ENCODE measurements at regions not wholly inside any gene's neighbourhood (a gene's known extent, or its start where the extent isn't known, plus 50 kb on each side); places are given as distances from the start of the nearest gene placed in this dataset.

DNA sequence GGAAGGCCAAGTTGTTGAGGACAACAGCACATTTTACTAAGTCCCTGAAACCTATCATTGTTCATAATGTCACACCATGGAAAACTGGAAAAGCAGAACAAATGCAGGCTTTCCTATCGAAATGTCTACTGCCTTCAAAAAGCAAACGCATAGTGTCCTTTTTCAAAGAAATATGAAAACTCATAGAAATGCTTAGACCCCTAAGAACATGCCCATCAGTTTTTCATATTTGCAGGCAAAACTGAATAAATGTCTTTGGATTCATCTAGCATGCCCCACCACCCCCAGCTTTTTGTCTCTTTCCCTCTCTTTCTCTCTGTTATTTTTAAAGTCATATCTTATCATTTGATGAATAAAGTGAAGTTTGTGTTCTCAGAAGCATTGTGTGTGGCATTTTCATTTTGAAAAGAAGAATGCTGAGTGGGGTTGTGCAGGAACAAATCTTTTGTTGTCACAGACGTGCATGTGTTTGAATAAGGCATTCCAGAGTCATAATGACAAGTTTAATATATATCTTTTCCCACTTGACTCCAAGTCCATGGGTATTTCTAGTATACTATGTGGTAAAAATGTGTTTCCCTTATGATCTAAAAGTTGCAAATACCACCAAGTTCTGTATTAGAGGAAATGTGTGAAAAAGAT, 2180.0 kb upstream of the PIK3C3 start:
- no peak for DNase-seq (ENCODE audit: low read depth, low spot score)

GRCh38 chr18:39773646-39774045, 2181.4 kb upstream of the PIK3C3 start:
- DNase-seq (ENCODE audit: low read depth, low spot score) = no peak

GRCh38 chr18:39772155-39772919, 2182.7 kb upstream of the PIK3C3 start:
- no peak for DNase-seq (ENCODE audit: low read depth, low spot score)

GRCh38 chr18:39770399-39770798, 2184.6 kb upstream of the PIK3C3 start:
- no peak for DNase-seq (ENCODE audit: low read depth, low spot score)

GRCh38 chr18:39764873-39765272, 2190.2 kb upstream of the PIK3C3 start:
- no peak for DNase-seq (ENCODE audit: low read depth, low spot score)

- no peak for DNase-seq (ENCODE audit: low read depth, low spot score)
Observed at GRCh38 chr18:39761273-39761672, 2193.8 kb upstream of the PIK3C3 start.

- no peak for DNase-seq (ENCODE audit: low read depth, low spot score)
Observed at GRCh38 chr18:39759926-39760325, 2194.3 kb upstream of the CELF4 start.

DNA sequence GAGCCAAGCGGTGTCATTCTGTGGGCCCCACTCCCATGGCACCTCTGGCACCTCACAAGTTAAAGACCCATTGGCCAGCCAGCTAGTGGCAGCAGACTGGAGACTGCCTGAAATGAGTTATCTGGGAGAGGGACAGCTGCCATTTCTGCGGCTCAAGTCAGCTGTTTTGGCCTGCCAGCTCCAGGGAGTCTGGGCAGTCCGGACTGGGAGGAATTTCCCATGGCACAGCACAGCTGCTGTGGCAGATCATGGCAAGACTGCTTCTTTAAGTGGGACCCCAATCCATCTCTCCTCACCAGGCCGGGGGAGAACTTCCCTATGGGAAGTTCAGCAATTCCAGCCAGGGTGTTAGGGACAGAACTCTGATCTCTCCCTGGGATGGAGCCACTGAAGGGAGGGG, 2187.6 kb upstream of the CELF4 start:
- no peak for DNase-seq (ENCODE audit: low read depth, low spot score)

- DNase-seq (ENCODE audit: low read depth, low spot score) = no peak
Observed at GRCh38 chr18:39752351-39752750, 2186.8 kb upstream of the CELF4 start.

DNA sequence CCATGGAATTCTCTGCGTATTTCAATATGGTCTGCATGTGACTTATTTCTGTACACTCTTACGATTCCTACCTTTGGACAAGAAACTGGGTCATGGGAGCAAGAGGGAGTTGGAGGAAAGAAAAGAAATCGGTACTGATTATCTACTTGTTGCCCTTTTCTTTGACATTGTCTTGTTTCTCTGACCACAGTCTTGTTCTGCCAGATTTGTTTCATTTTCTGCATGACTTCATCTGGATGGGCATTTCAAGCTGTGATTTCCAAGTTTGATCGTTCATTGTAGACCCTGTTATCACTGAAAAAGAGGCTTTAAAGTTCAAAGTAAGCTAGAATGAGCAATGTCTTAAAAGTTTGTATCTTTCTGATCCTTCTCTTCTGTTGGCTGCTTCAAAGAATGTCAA, 2186.3 kb upstream of the CELF4 start:
- DNase-seq (ENCODE audit: low read depth, low spot score) = no peak

- no peak for DNase-seq (ENCODE audit: low read depth, low spot score)
Observed at GRCh38 chr18:39751161-39751560, 2185.6 kb upstream of the CELF4 start.

DNA sequence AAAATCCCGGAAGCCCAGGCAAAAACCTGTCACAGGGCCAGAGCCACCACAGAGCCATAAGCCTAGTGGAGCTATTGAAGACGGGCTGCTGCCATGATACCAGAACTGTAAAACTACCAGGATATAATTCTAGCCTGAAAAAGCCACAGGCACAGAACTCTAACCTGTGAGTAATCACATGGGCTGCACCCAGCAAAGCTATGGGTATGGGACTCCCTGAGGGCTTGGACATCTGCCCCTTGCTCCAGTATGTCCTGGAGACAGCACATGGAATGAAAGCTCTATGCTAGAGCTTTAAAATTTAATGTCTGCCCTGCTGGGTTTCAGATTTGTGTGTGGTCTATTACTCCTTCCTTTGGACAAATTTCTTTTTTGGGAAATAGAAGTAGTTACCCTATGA, 2183.6 kb upstream of the CELF4 start:
- no peak for DNase-seq (ENCODE audit: low read depth, low spot score)

- no peak for DNase-seq (ENCODE audit: low read depth, low spot score)
Observed at GRCh38 chr18:39748727-39749126, 2183.1 kb upstream of the CELF4 start.

GRCh38 chr18:39746201-39746600, 2180.6 kb upstream of the CELF4 start:
- no peak for DNase-seq (ENCODE audit: low read depth, low spot score)

- no peak for DNase-seq (ENCODE audit: low read depth, low spot score)
Observed at GRCh38 chr18:39743463-39743862, 2177.9 kb upstream of the CELF4 start.

- DNase-seq (ENCODE audit: low read depth, low spot score) = no peak
Observed at GRCh38 chr18:39741755-39742466, 2176.3 kb upstream of the CELF4 start.

DNA sequence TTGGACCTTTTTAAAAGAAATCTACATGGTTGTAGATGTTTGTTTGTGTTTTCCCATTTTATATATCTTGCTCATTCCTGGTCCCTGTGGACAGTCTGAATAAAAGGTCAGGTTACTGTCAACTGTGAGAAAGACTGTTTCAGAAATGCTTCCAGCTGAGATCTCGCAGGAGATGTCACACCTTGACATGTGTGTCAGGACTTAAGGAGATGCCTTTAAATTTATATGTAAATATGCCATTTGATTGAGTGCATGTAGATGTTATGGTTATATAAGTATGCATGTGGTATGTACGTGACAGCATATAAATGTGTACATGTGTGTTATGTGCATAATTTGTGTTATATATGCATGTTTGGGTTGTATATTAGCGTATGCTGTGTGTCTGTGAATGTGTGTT, 2172.3 kb upstream of the CELF4 start:
- DNase-seq (ENCODE audit: low read depth, low spot score) = no peak

GRCh38 chr18:39732918-39733317, 2167.3 kb upstream of the CELF4 start:
- DNase-seq (ENCODE audit: low read depth, low spot score) = no peak

GRCh38 chr18:39730606-39731005, 2165.0 kb upstream of the CELF4 start:
- DNase-seq (ENCODE audit: low read depth, low spot score) = no peak

GRCh38 chr18:39724652-39725051, 2159.1 kb upstream of the CELF4 start:
- no peak for DNase-seq (ENCODE audit: low read depth, low spot score)

DNA sequence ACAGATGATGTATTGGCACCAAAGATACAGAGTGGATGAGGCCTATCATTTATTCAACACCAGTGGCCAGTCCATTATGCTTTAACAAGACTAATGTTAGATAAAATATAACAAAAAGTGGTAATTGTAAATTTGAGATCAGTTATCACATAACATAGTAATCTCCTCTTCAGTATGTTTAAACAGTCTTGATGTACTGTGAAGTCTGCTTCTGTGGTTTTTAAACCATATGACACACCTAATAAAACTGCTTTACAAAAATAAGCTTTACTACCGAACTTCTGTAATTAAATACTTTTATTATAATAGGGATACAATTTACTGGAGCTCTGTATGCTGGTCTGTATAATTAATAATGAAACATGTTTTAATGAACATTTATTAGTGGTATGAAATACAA, 2156.1 kb upstream of the CELF4 start:
- DNase-seq (ENCODE audit: low read depth, low spot score) = no peak

GRCh38 chr18:39713961-39714360, 2148.4 kb upstream of the CELF4 start:
- no peak for DNase-seq (ENCODE audit: low read depth, low spot score)

GRCh38 chr18:39711701-39712100, 2146.1 kb upstream of the CELF4 start:
- DNase-seq (ENCODE audit: low read depth, low spot score) = no peak

Measured in iPS DF 19.7 (cell line).